ENCODE measurements at regions not wholly inside any gene's neighbourhood (a gene's known extent, or its start where the extent isn't known, plus 50 kb on each side); places are given as distances from the start of the nearest gene placed in this dataset.

GRCh38 chr3:59266551-59266950, 216.7 kb upstream of the CFAP20DC start:
- H2AFZ ChIP-seq (ENCODE audit: low read length) = no peak overlapping the region
- H3K36me3 ChIP-seq (replicated peaks; ENCODE audit: insufficient read depth, low read length) = no peaks in the 10 kb centered on the region
- no peak for DNase-seq
- no peaks in the 10 kb centered on the region for H3K4me1 ChIP-seq (ENCODE audit: low read length)
- H3F3A ChIP-seq (ENCODE audit: insufficient read depth, low read length) = no peaks in the 10 kb centered on the region
- H3K4me2 ChIP-seq (ENCODE audit: low read depth, low read length) = no peak overlapping the region
- no peaks in the 10 kb centered on the region for H3K79me2 ChIP-seq (ENCODE audit: low read length)
- TF ChIP-seq EZH2phosphoT487 (IDR thresholded peaks at IDR 0.05; ENCODE audit: low read length) = no peak
- TF ChIP-seq, protein P1, sequence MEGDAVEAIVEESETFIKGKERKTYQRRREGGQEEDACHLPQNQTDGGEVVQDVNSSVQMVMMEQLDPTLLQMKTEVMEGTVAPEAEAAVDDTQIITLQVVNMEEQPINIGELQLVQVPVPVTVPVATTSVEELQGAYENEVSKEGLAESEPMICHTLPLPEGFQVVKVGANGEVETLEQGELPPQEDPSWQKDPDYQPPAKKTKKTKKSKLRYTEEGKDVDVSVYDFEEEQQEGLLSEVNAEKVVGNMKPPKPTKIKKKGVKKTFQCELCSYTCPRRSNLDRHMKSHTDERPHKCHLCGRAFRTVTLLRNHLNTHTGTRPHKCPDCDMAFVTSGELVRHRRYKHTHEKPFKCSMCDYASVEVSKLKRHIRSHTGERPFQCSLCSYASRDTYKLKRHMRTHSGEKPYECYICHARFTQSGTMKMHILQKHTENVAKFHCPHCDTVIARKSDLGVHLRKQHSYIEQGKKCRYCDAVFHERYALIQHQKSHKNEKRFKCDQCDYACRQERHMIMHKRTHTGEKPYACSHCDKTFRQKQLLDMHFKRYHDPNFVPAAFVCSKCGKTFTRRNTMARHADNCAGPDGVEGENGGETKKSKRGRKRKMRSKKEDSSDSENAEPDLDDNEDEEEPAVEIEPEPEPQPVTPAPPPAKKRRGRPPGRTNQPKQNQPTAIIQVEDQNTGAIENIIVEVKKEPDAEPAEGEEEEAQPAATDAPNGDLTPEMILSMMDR (IDR thresholded peaks at IDR 0.05; ENCODE audit: low read length) = no peak
- TF ChIP-seq EZH2 (optimal IDR thresholded peaks at IDR 0.05; ENCODE audit: low read depth, low read length) = no peak
- no peak overlapping the region for H3K9ac ChIP-seq (ENCODE audit: low read length)
- no peak overlapping the region for H3K27ac ChIP-seq (ENCODE audit: low read length)
- H3K27me3 ChIP-seq (replicated peaks; ENCODE audit: insufficient read depth, low read length) = no peaks in the 10 kb centered on the region
- H3K4me3 ChIP-seq (ENCODE audit: low read length) = no peak overlapping the region
- H3K9me2 ChIP-seq (replicated peaks; ENCODE audit: insufficient read depth, low read length) = no peaks in the 10 kb centered on the region
- no peaks in the 10 kb centered on the region for H3K9me3 ChIP-seq (replicated peaks; ENCODE audit: insufficient read depth, low read length)
- no peaks in the 10 kb centered on the region for H4K20me1 ChIP-seq (ENCODE audit: insufficient read depth, low read length)

DNA sequence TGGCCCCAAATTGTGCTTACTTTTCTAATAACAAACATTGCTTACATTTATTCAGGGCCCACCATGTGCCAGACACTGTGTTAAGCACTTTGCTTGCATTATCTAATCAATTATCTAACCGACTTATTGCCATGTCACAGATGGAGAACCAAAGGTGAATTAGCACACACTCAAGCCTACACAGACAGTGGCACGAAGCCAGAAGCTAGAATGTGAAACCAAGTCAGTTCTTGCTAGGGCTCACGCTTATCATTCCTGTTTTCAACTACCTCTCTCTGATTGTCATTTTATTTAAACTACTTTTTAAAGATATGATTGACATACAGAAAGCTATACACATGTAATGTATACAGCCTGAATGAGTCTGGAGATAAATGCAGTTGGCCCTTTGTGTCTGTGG, 215.7 kb upstream of the CFAP20DC start:
- DNase-seq = no peak
- TF ChIP-seq EZH2 (optimal IDR thresholded peaks at IDR 0.05; ENCODE audit: low read depth, low read length) (no peak), EZH2phosphoT487 (IDR thresholded peaks at IDR 0.05; ENCODE audit: low read length) (no peak)
- TF ChIP-seq, protein P1 (IDR thresholded peaks at IDR 0.05; ENCODE audit: low read length) = no peak
- Histone ChIP-seq H3K9me3 (replicated peaks; ENCODE audit: insufficient read depth, low read length) (no peaks in the 10 kb centered on the region), H3K4me2 (ENCODE audit: low read depth, low read length) (no peak overlapping the region), H3K79me2 (ENCODE audit: low read length) (no peaks in the 10 kb centered on the region), H3K27ac (ENCODE audit: low read length) (no peak overlapping the region), H3K36me3 (replicated peaks; ENCODE audit: insufficient read depth, low read length) (no peaks in the 10 kb centered on the region), H3K9me2 (replicated peaks; ENCODE audit: insufficient read depth, low read length) (no peaks in the 10 kb centered on the region), H3K9ac (ENCODE audit: low read length) (no peak overlapping the region), H2AFZ (ENCODE audit: low read length) (no peak overlapping the region), H3F3A (ENCODE audit: insufficient read depth, low read length) (no peaks in the 10 kb centered on the region), H3K4me1 (ENCODE audit: low read length) (no peaks in the 10 kb centered on the region), H4K20me1 (ENCODE audit: insufficient read depth, low read length) (no peaks in the 10 kb centered on the region), H3K4me3 (ENCODE audit: low read length) (no peak overlapping the region), H3K27me3 (replicated peaks; ENCODE audit: insufficient read depth, low read length) (no peaks in the 10 kb centered on the region)

GRCh38 chr3:59264366-59264765, 214.5 kb upstream of the CFAP20DC start:
- DNase-seq = no peak
- H3K36me3 ChIP-seq (replicated peaks; ENCODE audit: insufficient read depth, low read length) = no peaks in the 10 kb centered on the region
- H3K4me3 ChIP-seq (ENCODE audit: low read length) = no peak overlapping the region
- H3K79me2 ChIP-seq (ENCODE audit: low read length) = no peaks in the 10 kb centered on the region
- H2AFZ ChIP-seq (ENCODE audit: low read length) = no peak overlapping the region
- H4K20me1 ChIP-seq (ENCODE audit: insufficient read depth, low read length) = no peaks in the 10 kb centered on the region
- H3K9me2 ChIP-seq (replicated peaks; ENCODE audit: insufficient read depth, low read length) = no peaks in the 10 kb centered on the region
- H3F3A ChIP-seq (ENCODE audit: insufficient read depth, low read length) = no peaks in the 10 kb centered on the region
- H3K9me3 ChIP-seq (replicated peaks; ENCODE audit: insufficient read depth, low read length) = no peaks in the 10 kb centered on the region
- no peaks in the 10 kb centered on the region for H3K27me3 ChIP-seq (replicated peaks; ENCODE audit: insufficient read depth, low read length)
- no peak overlapping the region for H3K9ac ChIP-seq (ENCODE audit: low read length)
- no peak overlapping the region for H3K27ac ChIP-seq (ENCODE audit: low read length)
- no peak for TF ChIP-seq EZH2 (optimal IDR thresholded peaks at IDR 0.05; ENCODE audit: low read depth, low read length)
- TF ChIP-seq EZH2phosphoT487 (IDR thresholded peaks at IDR 0.05; ENCODE audit: low read length) = no peak
- TF ChIP-seq, protein P1 (IDR thresholded peaks at IDR 0.05; ENCODE audit: low read length) = no peak
- H3K4me1 ChIP-seq (ENCODE audit: low read length) = no peaks in the 10 kb centered on the region
- no peak overlapping the region for H3K4me2 ChIP-seq (ENCODE audit: low read depth, low read length)

All from MM.1S (cell line).